Left renal cortex interstitium (tissue), 4 donors: ENCODE measurements at regions not wholly inside any gene's neighbourhood (a gene's known extent, or its start where the extent isn't known, plus 50 kb on each side); places are given as distances from the start of the nearest gene placed in this dataset.
"Not testable (repeated sequence)": the region's sequence is repeated elsewhere in the genome, so short reads cannot be mapped to it uniquely, and the experiment has no call there.

Source experiments
- DNase-seq, 4 donors: peaks; one replicate each; pipeline ENCODE4 v3.0.0-alpha.2; 2013; ENCODE audit warnings: low read depth in 4 of 4, low spot score in 2 of 4, missing footprints in 1 of 4

DNA sequence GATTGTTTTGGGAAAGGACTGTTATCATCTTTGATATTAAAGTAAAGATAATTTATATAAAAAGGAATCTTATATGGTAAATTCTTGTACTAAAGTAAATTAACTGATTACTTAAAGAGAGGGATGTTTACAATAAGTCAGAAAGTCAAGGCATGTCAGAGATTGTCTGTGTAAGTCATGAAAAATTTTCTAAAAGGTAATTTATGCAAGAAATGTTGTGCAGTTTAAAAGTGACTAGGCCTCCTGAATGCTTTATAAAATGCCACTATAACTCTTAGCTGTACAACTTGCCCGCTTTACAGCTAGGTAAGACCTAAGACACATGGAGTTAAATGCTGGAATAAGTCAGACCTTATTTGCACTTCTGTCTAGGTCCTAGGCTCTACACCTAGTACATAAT lies 692.9 kb downstream of the GBE1 start:
- no peak for DNase-seq

DNA sequence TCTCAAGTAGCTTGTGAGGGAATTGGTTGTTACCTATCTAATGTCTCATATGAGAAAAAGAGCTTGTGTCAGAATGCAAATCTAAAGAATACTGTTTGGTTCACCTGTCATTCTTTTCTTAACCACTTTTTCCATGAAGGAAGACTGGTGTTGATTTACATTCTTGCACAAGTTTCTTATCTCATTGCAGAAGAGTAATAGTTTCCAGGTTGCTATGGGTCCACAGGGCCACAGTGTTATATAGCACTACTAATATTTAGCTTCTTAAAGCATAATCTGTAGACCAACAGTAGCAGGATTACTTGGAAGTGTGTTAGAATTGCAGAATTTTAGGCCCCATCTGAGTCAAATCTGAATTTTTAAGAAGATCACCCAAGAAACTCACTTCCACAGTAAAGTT lies 697.5 kb downstream of the GBE1 start:
- DNase-seq: no peak

DNA sequence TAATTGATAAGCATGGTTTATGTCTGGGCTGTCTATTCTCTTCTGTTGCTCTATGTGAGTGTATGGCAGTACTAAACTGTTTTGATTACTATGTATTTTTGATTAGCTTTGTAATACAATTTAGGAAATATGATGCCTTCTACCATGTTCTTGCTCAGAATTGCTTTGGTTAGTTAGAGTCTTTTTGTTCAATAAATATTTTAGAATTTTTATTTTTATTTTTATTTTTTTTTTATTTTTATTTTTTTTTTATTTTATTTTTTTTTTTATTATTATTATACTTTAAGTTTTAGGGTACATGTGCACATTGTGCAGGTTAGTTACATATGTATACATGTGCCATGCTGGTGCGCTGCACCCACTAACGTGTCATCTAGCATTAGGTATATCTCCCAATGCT lies 710.3 kb downstream of the GBE1 start:
- DNase-seq: not testable (repeated sequence)

DNA sequence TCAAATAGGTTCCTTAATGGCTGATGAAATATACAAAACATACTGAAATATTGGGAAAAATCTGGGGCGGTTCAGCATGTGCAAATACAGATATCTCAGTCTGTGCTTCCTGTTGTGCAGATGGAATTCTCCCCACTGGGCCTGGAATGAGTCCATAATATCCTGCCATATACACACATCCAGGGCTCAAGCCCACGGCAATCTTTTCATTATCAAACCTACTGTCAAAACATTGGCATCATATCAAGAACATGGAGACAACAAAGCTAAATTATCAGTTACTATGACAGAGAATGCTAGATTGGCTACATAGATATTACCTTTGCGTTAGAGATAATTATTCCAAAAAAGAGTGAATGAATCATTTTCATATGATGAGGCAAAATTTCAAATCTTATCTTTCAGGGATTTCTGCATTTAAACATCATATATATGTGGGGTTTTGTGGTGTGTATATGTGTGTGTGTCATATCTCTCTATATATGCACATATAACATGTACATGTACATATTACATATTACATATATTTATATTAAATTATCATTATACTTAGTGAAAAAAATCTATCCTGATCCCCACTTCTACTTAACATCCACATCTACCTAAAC lies 713.3 kb downstream of the GBE1 start:
- no peak for DNase-seq

DNA sequence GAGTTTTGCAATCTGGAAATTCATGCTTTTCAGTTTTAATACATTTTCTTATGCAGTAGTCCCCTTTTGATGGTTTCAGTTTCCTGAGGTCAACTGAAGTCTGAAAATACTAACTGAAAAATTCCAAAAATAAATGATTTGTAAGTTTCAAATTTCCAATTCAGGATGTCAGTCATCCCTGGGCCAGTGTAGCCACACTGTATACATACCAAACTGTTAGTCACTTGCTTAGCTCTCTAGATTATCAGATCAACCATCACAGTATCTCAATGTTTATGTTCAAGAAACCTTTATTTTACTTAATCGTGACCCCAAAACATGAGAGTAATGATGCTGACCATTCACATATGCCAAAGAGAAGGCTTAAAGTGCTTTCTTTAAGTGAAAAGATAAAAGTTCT lies 715.5 kb downstream of the GBE1 start:
- no peak for DNase-seq

DNA sequence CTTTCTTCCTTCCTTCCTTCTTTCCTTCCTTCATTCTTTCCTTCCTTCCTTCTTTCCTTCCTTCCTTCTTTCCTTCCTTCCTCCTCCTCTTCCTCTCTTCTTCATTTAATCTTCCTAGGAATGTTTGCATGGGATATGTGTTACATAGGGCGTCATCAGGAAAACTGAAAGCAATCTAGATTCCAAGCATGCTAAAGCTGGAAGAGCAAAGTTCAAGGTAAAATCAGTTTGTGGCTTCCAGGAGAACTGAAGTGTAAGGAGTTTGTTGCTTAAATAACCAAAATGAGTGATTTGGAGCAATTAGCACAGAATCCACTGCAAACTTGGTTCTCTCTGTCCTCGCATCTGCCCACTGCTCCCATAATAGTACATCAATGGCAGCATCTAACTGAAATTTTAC lies 716.2 kb downstream of the GBE1 start:
- no peak for DNase-seq

DNA sequence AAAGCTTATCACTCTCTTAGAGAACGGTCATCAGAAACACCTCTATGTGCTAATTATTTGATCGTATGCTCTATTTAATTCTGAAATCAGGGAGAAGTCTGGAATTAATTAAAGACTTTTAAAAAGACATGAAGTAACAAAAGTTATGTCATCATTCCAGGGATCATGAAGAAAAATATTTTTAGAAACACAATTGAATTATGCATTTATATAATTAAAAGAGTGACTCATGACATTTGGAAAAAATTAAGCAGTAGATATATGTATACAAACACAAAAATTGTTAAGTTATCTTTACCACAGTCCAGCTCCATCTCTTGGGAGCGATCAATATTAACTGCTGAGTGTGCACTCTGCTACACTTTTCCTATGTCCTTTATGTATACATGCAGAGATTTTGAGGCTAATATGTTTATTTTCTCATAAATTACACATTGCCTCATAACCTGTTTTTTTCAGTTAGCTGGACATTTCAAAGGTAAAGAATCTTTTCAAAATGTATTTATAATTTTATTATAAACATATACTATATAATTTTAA lies 717.7 kb downstream of the GBE1 start:
- no peak for DNase-seq

DNA sequence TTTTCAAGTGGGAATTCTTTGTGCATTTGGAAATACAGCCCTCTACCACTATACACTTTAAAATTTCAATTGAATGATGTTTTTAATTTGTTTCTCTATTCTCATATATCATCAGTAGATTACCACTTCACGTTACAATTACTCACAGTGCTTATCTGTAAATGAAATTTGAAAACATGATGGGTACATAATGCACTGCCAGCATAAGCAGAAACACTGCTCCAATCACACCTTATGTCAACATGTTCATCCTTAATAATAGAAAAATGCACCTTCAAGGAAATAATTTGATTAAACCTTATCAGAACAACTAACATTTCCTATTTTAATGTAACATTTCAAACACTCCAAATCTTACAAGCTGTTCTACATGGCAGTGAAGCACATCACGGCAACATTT lies 718.4 kb downstream of the GBE1 start:
- DNase-seq: no peak

DNA sequence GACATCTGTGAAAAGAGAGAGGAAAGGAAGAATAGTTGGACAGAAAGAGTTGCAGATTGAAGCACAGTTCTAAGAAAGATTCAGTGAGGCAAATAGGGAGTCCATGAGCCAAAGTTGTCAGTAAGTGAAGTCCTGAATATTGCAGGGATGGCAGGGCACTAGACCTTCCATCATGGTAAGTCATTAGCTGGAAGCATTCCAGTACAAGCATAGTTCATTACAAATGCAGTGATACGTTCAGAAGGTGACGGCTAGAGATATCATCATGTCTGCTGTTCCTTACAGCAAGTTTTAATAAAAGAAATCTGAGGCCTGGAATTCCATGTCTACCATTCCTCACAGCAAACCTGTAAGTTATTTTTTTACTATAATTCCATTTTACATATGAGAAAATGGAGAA lies 720.1 kb downstream of the GBE1 start:
- DNase-seq: no peak

DNA sequence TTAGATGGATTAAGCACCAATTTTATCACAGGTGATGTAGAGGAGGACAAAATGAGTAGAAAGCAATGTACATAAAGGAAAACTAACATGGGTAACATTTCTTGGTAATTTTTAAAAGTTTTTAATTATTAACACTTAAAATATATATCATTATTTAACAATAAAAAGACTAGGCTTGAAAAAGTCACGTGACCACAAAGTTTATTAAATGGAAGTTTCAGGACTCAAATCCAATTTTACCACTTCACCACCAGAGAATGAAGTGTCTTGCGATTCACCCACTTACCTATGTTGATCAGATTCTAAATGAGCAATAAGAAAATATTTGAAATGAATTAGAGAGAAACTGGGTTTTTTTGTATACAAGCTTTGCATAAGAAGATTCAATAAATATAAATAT lies 721.3 kb downstream of the GBE1 start:
- no peak for DNase-seq

DNA sequence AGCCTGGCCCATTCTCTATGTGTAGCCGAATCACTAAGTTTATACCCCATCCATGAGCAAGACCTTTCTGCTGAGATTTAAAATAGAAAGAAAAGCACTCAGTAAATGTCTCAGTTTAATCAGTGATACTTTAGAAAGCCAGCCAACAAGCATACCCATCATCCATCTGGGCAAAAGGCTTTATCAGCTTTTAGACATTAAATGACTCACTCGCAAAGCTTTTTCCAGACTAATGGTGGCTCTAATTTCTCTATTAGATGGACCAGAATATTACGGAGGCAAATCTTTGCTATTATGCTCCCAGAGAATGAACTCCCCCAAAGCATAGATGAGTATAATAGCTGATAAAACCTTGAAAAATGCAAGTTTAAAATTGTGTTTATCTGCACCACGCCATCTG lies 727.8 kb downstream of the GBE1 start:
- DNase-seq: no peak

DNA sequence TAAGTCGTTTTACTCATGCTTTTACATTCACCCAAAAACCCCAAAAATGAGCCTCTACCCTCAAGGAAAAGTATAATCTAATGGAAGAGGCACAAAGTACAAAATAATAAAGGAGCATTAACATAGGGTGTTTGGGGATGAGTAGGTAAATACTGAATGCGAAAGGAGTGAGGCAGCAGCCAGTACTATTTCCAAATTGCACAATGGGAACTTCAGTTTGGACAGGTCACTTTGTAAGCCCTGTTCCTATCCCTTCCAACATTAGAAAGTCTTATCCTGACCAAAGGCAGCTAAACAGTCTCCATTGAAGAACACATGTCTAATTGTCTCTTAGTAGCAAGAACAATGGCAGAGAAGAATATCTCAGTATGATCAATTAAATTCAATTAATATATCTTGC lies 728.3 kb downstream of the GBE1 start:
- no peak for DNase-seq

DNA sequence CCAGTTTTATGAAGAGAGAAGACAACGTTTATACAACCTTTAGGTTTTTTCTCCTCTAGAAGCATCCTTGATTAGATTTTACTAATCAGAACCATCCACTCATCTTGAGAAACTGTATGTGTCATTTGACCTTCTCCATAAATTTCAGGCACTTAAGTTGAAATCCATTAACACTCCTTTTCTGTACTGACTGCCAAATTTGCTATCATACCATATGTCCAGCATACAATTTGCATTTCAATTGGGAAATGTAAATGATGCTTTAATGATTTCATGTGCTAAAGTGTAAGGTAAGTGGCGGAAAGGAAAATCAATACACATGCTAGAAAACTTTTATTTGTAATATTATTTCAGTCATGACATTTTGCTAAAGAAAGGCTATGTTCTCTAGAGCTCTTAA lies 731.6 kb downstream of the GBE1 start:
- no peak for DNase-seq

DNA sequence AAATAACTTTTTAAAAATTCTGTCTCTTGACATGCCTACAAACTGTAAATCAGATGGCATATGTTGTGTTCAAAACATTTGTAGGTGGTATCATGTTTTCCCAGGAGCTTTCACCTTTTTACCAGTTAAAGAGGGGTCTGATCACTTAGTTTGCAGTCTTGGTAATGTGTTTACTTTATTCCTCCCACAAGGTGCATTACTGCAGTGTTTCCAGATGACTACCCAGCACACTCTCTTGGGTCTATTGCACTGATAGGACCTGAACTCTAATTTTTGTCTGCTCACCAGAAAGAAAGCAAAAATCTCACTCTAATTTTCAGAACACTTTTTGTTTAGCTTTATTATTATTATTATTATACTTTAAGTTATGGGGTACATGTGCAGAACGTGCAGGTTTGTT lies 734.1 kb downstream of the GBE1 start:
- DNase-seq: no peak

DNA sequence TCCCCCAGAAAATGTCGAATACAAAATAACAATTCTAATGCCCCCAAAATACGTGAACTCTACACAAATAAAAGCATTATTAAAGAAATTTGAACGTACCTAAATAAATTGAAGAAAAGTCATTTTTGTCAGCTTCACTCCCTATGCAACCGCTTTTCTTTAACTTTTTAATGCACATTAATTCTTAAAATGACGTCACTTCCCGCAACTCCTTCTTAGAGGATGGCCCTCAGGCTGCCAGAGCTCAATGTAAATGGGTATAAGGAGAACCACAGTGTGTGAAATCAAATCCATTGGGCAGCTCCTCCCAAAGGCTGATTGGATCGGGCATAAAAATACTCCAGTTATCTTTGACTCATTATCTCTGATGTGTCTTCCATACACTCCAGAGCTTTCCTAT lies 736.9 kb downstream of the GBE1 start:
- DNase-seq: no peak

DNA sequence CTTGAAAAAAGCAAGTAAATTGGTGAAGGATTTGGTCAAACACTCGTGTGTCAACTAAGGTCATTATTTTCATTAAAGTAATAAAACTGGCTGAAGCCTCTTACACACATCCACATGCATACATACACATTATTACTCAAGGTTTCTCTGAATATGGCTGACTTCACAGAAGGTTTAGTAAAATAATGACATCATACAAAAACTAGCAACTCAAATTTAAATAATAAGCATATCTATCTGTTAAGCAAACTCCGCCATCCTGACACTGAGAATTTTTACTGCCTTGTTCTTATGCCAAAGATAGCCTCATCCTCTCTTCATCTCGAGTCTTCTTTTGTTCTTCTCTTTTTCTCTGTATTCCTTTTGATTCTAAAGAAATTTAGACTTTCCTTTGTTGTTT lies 739.1 kb downstream of the GBE1 start:
- DNase-seq: no peak

DNA sequence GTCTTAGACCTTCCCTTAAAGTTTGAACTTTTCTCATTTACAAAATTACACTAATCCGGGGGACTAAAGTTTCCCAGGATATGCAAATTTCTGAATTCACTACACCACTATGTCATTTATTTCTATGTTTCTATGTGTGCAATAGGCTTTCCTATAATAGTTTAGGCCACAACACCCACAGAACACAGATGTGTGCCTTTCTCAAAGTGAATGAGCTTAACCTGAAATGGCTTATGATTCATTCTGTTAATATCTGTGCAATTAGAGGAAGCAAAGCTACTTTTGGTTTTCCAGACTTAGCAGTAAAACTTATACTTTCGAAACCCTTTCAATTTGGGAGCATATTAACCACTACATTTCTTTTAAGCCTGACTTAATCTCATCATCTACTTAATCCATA lies 748.1 kb downstream of the GBE1 start:
- DNase-seq: no peak

DNA sequence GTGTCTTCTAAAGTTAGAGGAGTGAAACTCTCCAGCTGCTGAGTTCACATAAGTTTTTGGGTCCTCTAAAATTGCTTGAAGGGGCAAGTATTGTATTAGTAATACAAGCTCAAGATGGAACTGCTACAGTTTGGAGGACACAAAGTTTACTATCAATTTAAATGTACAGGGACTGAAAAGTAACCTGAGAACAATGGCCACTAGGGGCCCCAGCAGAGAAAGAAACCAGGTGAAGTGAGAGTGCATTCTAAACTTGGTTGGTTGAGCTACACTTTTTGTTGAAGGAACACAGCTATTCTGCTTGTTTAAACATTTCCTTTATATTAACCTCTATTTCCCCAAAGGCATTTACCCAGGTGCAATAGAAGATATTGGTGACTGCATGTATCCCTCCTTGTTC lies 755.5 kb downstream of the GBE1 start:
- no peak for DNase-seq

DNA sequence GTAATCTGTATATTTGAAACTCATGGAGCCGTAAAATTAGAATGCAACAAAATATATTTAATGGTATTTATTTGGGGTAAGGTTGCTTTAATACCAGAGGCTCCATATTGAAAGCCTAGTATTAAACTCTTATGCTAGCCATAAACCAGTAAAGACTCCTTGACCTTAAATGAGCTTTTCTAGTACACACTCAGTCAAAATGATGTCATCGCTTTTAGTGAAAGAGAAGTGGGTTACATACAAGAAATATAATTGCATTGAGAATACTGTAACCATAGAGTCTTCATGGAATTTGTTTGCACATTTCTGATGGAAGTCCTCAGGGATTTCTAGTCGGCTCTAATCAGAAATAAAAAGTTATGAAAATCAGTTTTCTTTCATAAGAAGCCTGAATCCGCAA lies 757.6 kb downstream of the GBE1 start:
- DNase-seq: no peak

DNA sequence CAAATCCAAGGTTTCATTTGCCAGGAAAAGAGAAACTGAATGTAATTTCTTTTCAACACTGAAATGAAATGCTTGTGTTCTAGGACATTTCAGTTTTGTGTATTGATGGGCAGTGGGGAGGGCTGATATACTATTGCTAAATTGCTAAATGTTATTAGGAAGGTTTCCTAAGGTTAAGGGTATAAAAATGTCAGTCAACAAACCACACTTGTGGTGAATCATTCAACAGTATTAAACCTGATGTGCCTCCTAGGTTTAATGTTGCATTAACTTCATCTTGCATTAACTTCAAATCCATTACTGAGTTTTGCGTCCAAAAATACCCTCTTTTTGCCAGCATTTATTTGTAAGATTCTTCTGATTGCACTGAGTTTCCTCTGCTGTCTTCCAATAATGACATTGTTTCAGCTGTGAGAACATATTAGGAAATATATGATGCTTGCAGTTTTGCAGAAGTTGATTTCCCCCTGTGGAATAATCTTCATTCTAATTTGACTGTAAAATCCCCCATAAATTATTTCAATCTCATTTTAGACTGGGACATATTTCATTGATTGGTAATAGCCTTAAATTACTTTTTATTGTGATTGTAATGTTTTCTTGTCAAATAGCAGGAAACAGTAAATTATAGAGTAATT lies 758.3 kb downstream of the GBE1 start:
- no peak for DNase-seq

DNA sequence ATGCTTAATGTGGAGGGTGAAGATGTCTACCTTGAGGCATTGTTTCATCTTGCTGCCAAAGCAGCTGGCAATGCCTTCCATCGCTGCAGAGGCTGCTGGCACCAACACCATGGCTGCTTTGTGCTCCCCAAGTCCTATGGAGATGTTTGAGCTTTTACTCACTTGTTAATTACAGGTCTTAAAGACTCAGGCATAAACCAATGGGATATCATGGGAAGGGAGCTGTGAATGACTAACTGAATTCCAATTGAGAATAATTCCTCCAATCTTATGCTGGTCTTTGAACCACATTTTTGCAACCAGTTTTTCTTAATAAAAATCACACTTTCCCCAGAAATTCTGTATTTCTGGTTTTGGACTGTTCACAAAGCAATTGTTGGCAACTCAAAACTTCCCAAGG lies 762.0 kb downstream of the GBE1 start:
- no peak for DNase-seq

DNA sequence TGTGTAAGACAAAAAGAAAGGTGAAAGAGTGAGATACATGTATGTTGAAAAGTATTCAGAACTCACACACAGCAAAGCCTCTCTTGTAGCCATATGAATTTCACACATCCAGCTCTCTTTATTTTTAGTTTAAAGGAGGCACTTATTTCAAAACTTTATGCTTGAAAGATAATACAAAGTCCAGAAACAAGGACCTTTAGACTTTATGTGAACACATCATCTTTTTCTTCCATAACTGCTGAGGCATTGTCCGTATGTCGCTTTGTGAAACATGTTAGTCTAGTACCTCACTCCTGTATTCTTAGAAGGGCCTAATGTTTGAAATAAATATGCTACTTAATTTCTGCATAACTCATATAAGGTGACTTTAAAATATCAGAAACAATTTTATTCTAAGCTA lies 763.4 kb downstream of the GBE1 start:
- DNase-seq: no peak

DNA sequence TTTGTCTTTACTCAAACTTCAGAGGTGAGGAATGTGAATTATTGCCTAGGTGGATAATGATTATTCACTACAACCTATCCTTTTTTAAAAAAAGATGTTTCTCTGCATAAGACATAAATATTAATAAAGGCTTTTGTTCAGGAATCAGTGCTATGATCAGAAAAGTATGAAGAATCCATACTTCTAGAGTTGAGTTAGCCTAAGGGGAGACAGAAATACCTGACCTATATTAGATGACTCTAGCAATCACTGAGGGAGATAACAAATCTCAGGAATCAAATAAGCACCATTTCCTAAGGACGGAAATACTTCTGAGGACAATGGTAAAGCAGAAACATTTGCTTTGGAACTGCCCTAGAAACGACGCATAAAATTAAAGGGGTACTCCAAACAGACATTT lies 763.8 kb downstream of the GBE1 start:
- DNase-seq: no peak
